ENCODE measurements at regions not wholly inside any gene's neighbourhood (a gene's known extent, or its start where the extent isn't known, plus 50 kb on each side); places are given as distances from the start of the nearest gene placed in this dataset.

GRCh38 chr6:48961781-48962415, 501.2 kb downstream of the MMUT start:
- no peak overlapping the region for H3K9ac ChIP-seq (ENCODE audit: extremely low read depth, low read length, poor library complexity, severe bottlenecking)
- H3K9me3 Mint-ChIP-seq: no peaks in the 10 kb centered on the region
- no peaks in the 10 kb centered on the region for H3K9me3 ChIP-seq (ENCODE audit: control insufficient read depth, low read length)
- no peak for DNase-seq
- H3K27me3 Mint-ChIP-seq (ENCODE audit: insufficient read depth): no peaks in the 10 kb centered on the region
- no peaks in the 10 kb centered on the region for H3K4me1 ChIP-seq (ENCODE audit: control insufficient read depth, insufficient read depth, low read length)
- H3K27ac Mint-ChIP-seq: no peak overlapping the region
- no peaks in the 10 kb centered on the region for H3K36me3 ChIP-seq (ENCODE audit: control insufficient read depth, insufficient read depth, low read length)
- H3K4me3 ChIP-seq (ENCODE audit: low read length): no peak overlapping the region
- H3K4me1 Mint-ChIP-seq: no peaks in the 10 kb centered on the region
- 96 to 100% methylated on average over 3 to 4 of the region's 4 CpGs for WGBS, 2 experiments (ENCODE audit: insufficient coverage in 1 of 2, insufficient read length in 1 of 2)
- no peaks in the 10 kb centered on the region for H3K27me3 ChIP-seq (ENCODE audit: control insufficient read depth, insufficient read depth, low read length, poor library complexity, severe bottlenecking)
- H3K4me3 Mint-ChIP-seq: no peak overlapping the region
- H3K36me3 Mint-ChIP-seq (ENCODE audit: low read depth): no peaks in the 10 kb centered on the region
- H3K27ac ChIP-seq (ENCODE audit: low read depth, low read length): no peak overlapping the region
- TF ChIP-seq CTCF (conservative IDR thresholded peaks at IDR 0.05): no peak

GRCh38 chr6:48959251-48960060, 503.6 kb downstream of the MMUT start:
- no peaks in the 10 kb centered on the region for H3K36me3 Mint-ChIP-seq (ENCODE audit: low read depth)
- no peak overlapping the region for H3K9ac ChIP-seq (ENCODE audit: extremely low read depth, low read length, poor library complexity, severe bottlenecking)
- no peak overlapping the region for H3K4me3 ChIP-seq (ENCODE audit: low read length)
- H3K27ac Mint-ChIP-seq: no peak overlapping the region
- no peak overlapping the region for H3K4me3 Mint-ChIP-seq
- H3K4me1 ChIP-seq (ENCODE audit: control insufficient read depth, insufficient read depth, low read length): no peaks in the 10 kb centered on the region
- no peaks in the 10 kb centered on the region for H3K27me3 ChIP-seq (ENCODE audit: control insufficient read depth, insufficient read depth, low read length, poor library complexity, severe bottlenecking)
- no peaks in the 10 kb centered on the region for H3K9me3 Mint-ChIP-seq
- no peak overlapping the region for H3K27ac ChIP-seq (ENCODE audit: low read depth, low read length)
- no peaks in the 10 kb centered on the region for H3K36me3 ChIP-seq (ENCODE audit: control insufficient read depth, insufficient read depth, low read length)
- no peaks in the 10 kb centered on the region for H3K9me3 ChIP-seq (ENCODE audit: control insufficient read depth, low read length)
- no peaks in the 10 kb centered on the region for H3K27me3 Mint-ChIP-seq (ENCODE audit: insufficient read depth)
- TF ChIP-seq CTCF (conservative IDR thresholded peaks at IDR 0.05): no peak
- no peak for DNase-seq
- 74 to 93% methylated on average over 3 to 5 of the region's 6 CpGs for WGBS, 2 experiments (ENCODE audit: insufficient coverage in 1 of 2, insufficient read length in 1 of 2)
- no peaks in the 10 kb centered on the region for H3K4me1 Mint-ChIP-seq

GRCh38 chr6:48957781-48958180, 505.3 kb downstream of the MMUT start:
- no peaks in the 10 kb centered on the region for H3K27me3 ChIP-seq (ENCODE audit: control insufficient read depth, insufficient read depth, low read length, poor library complexity, severe bottlenecking)
- no peaks in the 10 kb centered on the region for H3K4me1 ChIP-seq (ENCODE audit: control insufficient read depth, insufficient read depth, low read length)
- TF ChIP-seq CTCF (conservative IDR thresholded peaks at IDR 0.05): no peak
- H3K4me3 Mint-ChIP-seq: no peak overlapping the region
- H3K27me3 Mint-ChIP-seq (ENCODE audit: insufficient read depth): no peaks in the 10 kb centered on the region
- no peak for DNase-seq
- H3K4me1 Mint-ChIP-seq: no peaks in the 10 kb centered on the region
- H3K36me3 Mint-ChIP-seq (ENCODE audit: low read depth): no peaks in the 10 kb centered on the region
- H3K36me3 ChIP-seq (ENCODE audit: control insufficient read depth, insufficient read depth, low read length): no peaks in the 10 kb centered on the region
- 90 to 97% methylated on average over 5 of the region's 5 CpGs for WGBS, 2 experiments (ENCODE audit: insufficient coverage in 1 of 2, insufficient read length in 1 of 2)
- no peak overlapping the region for H3K9ac ChIP-seq (ENCODE audit: extremely low read depth, low read length, poor library complexity, severe bottlenecking)
- H3K4me3 ChIP-seq (ENCODE audit: low read length): no peak overlapping the region
- H3K27ac ChIP-seq (ENCODE audit: low read depth, low read length): no peak overlapping the region
- no peaks in the 10 kb centered on the region for H3K9me3 Mint-ChIP-seq
- no peak overlapping the region for H3K27ac Mint-ChIP-seq
- no peaks in the 10 kb centered on the region for H3K9me3 ChIP-seq (ENCODE audit: control insufficient read depth, low read length)

Data from endodermal cell (in vitro differentiated cells).